LNCAP (cell line): ENCODE measurements at regions not wholly inside any gene's neighbourhood (a gene's known extent, or its start where the extent isn't known, plus 50 kb on each side); places are given as distances from the start of the nearest gene placed in this dataset.

Experiments
- TF ChIP-seq, protein P1 (sequence below): fragments of 450-650 bp; IDR thresholded peaks from 2 replicates; pipeline ENCODE4 v1.5.1; 2017; ENCODE audit warnings: mild to moderate bottlenecking

DNA sequence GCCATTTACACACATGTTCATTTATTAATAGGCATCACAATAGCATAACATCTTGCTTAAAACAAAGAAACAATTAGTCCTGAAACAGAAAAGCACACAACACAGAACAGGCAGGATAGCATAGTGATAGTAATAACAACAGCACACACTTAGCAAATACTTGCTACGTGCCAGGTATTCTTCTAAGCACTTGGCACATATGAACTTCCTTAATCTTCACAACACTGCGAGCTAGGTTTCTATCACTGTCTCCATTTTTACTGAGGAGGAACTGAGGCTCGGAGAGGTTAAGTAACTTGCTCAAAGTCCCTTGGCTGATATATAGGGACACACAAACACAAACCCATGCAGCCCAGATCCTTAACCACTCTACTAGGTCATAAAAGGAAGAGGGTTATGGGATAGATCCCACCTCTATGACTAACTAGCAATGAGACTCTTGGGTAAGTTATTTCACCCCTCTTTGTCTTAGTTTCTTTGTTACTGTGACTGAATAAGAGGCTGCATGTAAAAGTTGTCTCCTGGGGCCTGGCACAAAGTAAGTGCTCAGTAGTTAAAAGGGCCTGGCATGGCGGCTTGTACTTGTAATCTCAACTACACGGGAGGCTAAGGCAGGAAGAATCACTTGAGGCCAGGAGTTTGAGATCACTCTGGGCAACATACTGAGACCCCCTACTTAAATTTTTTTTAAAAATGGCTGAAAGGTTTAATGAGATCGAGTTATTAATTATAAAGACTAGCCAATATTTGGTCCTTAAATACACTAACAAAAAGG, 181.0 kb upstream of the RHOBTB1 start:
- TF ChIP-seq, protein P1, sequence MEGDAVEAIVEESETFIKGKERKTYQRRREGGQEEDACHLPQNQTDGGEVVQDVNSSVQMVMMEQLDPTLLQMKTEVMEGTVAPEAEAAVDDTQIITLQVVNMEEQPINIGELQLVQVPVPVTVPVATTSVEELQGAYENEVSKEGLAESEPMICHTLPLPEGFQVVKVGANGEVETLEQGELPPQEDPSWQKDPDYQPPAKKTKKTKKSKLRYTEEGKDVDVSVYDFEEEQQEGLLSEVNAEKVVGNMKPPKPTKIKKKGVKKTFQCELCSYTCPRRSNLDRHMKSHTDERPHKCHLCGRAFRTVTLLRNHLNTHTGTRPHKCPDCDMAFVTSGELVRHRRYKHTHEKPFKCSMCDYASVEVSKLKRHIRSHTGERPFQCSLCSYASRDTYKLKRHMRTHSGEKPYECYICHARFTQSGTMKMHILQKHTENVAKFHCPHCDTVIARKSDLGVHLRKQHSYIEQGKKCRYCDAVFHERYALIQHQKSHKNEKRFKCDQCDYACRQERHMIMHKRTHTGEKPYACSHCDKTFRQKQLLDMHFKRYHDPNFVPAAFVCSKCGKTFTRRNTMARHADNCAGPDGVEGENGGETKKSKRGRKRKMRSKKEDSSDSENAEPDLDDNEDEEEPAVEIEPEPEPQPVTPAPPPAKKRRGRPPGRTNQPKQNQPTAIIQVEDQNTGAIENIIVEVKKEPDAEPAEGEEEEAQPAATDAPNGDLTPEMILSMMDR, result no peak

DNA sequence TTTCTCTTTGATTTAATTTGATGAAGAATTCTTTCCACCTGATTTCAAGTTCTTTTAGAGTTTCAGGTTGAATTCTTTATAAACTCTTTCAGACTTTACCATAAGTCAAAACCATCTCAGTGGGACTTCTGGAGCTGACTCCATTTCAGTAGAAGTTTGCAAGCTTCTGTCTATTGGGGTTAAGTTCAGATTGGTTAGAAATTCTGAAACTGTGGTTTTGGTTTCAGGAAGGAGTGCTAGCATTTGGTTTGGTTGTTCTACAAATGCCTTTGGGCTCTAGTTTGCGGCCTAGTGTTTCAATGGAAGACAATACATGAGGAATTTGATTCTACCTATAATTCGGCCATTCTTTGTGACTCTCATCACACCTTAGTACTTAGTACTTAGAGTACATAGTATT, 176.8 kb upstream of the RHOBTB1 start:
- TF ChIP-seq, protein P1, result no peak

DNA sequence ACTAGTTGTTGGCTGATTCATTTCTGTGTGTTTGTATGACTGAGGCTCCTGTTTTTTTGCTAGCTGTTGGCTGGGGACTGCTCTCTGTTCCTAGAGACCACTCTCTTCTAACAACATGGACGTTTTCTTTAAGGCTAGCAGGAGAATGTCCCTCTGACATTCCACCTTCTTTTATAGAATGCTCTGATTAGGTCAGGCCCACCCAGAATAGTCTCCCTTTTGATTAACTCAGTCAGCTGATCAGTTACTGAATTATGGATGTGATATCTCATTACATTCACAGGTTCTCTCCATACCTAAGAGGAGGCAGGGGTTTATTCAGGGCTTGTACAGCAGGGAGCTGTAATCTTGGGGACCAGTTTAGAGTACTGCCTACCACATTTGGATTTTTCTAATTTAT, 175.6 kb upstream of the RHOBTB1 start:
- TF ChIP-seq, protein P1, result no peak

DNA sequence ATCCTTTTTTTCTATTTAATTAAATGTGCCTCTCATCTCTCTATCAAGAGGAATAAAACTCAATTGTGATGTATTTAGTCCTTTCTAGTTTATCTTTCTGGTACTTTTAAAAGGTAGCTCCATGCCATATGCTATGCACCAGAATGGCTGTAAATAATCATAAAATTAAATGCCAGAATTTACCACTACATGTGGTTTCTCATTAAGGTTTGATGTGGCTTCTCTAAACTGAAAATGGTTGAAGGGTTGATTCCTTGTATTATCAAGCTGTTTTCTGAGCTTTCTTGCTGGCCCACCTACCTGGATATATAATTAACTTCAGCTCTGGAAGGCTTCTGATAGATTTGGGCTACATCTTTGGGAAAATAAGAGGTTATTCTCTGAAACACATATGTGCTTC, 171.9 kb upstream of the RHOBTB1 start:
- TF ChIP-seq, protein P1, result no peak

DNA sequence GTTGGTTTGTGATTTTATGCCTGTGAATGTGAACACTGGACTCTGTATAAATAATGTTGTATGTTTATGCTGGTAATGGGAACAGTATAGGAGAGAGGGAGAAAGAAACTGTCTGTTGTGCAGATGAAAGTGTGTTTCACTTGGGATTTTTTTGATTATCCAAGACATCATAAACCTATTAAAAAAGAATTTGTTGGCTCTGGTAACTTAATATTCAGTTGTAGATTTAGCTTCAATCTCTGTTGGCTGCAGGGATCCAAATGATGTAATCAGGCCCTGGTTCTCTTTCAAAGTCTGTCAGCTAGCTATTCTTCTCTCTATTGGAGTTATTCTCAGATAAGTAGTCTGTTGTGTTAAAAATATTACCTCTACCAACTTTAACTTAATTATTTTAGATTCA, 168.8 kb upstream of the RHOBTB1 start:
- TF ChIP-seq, protein P1, result no peak

DNA sequence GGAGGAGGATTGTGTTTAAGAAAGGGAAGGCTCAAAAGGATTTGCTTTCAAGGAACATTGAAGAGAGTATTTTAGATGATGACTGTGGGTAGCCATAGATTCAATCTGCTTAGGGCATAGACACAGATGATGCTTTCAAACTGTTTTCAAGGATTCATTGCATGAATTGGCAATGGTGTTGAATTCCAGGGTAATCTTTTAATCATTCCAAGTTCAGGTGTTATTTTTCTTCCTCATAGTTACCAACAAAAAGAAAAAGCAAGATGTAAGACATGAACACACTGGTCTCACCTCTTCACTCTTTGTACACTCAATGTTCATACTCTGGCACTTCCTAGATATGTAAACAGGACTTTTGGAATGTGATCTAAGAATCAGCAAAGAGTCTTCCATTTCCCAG, 167.0 kb upstream of the RHOBTB1 start:
- TF ChIP-seq, protein P1, result no peak

DNA sequence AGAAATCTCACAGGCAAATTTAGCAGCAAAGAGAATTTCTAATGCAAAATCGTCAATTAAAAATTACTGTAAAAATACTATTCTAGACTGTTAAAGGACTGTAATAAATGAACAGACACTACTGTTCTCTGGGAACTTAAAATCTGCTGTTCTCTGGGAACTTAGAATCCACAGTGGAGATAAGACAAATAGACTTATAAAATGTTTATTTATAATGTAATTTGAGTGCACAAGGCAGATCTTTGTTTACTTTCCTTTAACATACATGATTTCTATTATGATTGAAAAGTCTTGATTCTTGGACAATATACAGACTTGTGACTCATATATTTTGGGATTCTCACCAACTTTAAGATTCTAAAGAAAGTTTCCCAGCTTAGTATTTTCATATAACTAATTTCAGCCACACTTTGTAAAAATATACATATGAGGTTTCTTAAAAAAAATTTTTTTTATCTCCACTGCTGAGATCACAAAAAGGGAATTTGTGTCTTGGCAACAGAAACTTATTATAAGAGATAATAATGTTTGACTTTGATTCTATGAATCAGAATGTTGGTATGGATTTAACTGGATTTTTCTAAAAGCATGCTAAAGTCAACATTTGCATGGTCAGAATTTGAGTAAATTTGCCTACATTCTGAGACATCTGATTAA, 166.3 kb upstream of the RHOBTB1 start:
- TF ChIP-seq, protein P1, result no peak
